Activated CD8-positive, alpha-beta T cell treated with anti-CD3 and anti-CD28 coated beads, Interleukin-2, amount 10 ng/mL, durations not matched to agents 7 days and 5 days (primary cell): ENCODE measurements at regions not wholly inside any gene's neighbourhood (a gene's known extent, or its start where the extent isn't known, plus 50 kb on each side); places are given as distances from the start of the nearest gene placed in this dataset.
"Not testable (repeated sequence)": the region's sequence is repeated elsewhere in the genome, so short reads cannot be mapped to it uniquely, and the experiment has no call there.

Experiments
- ATAC-seq: fragments of 150-1000 bp; cut with Tn5 transposase; one replicate; pipeline ENCODE4 v1.10.0; 2021; ENCODE audit warnings: moderate library complexity
- CTCF ChIA-PET: fragments of 350-600 bp; sonication (Branson Sonifier 250); formaldehyde crosslinking; loops from one replicate; lab custom pipeline; 2021; ENCODE audit warnings: antibody characterized with exemption; lab: Charles Lee
- POLR2A ChIA-PET: fragments of 350-600 bp; sonication (Branson Sonifier 250); formaldehyde crosslinking; loops from one replicate; lab custom pipeline; 2021; ENCODE audit warnings: antibody characterized with exemption; lab: Charles Lee
- DNase-seq: peaks from one replicate; pipeline ENCODE4 v3.0.0-alpha.2; 2020
- H3K27ac Mint-ChIP-seq: one replicate; pipeline ENCODE4 v1.8.0; 2021; ENCODE audit warnings: mild to moderate bottlenecking, mixed read lengths
- H3K27me3 Mint-ChIP-seq: one replicate; pipeline ENCODE4 v1.8.0; 2021; ENCODE audit warnings: low read depth, mixed read lengths
- H3K36me3 Mint-ChIP-seq: one replicate; pipeline ENCODE4 v1.8.0; 2021; ENCODE audit warnings: low read depth, mixed read lengths
- H3K4me1 Mint-ChIP-seq: one replicate; pipeline ENCODE4 v1.8.0; 2021; ENCODE audit warnings: low read depth, mixed read lengths
- H3K4me3 Mint-ChIP-seq: one replicate; pipeline ENCODE4 v1.8.0; 2021; ENCODE audit warnings: mild to moderate bottlenecking, mixed read lengths
- H3K9me3 Mint-ChIP-seq: one replicate; pipeline ENCODE4 v1.8.0; 2022; ENCODE audit warnings: mixed read lengths; ENCODE audit not compliant: insufficient read depth

- H3K36me3 Mint-ChIP-seq, CTCF ChIA-PET: not testable (repeated sequence)
- peaks cover 30% of the 10 kb centered on the region for H3K27me3 Mint-ChIP-seq
Measured at GRCh38 chr1:244334842-244335241, 116.9 kb downstream of the ADSS2 start.

GRCh38 chr1:244335456-244335855 is 116.3 kb downstream of the ADSS2 start:
- ChIA-PET POLR2A (no interaction called here), CTCF (no interaction called here)
- Mint-ChIP-seq H3K27me3 (peaks cover 28% of the 10 kb centered on the region), H3K27ac (no peak overlapping the region), H3K4me1 (peaks cover 29% of the 10 kb centered on the region), H3K9me3 (no peaks in the 10 kb centered on the region), H3K4me3 (no peak overlapping the region), H3K36me3 (no peaks in the 10 kb centered on the region)
- no peak for ATAC-seq
- no peak for DNase-seq

More at GRCh38 chr1:244334842-244335241, 116.9 kb downstream of the ADSS2 start:
- ATAC-seq, H3K27ac Mint-ChIP-seq, H3K4me3 Mint-ChIP-seq, DNase-seq, POLR2A ChIA-PET, H3K9me3 Mint-ChIP-seq: not testable (repeated sequence)
- H3K4me1 Mint-ChIP-seq = peaks cover 25% of the 10 kb centered on the region

- H3K9me3 Mint-ChIP-seq = no peaks in the 10 kb centered on the region
- ChIA-PET CTCF (interaction anchor here (2.1 kb wide), 1 partner anchor 11 kb away, joined by 10 read pairs; no protein-coding TSS in a partner anchor), POLR2A (no interaction called here)
- no peak overlapping the region for H3K4me3 Mint-ChIP-seq
- H3K4me1 Mint-ChIP-seq = peaks cover 34% of the 10 kb centered on the region
- ATAC-seq = no peak
- H3K27ac Mint-ChIP-seq = no peak overlapping the region
- no peaks in the 10 kb centered on the region for H3K36me3 Mint-ChIP-seq
- peaks cover 23% of the 10 kb centered on the region for H3K27me3 Mint-ChIP-seq
- DNase-seq = no peak
Measured at GRCh38 chr1:244336232-244336899, 115.3 kb downstream of the ADSS2 start.

- DNase-seq (no peak), ATAC-seq (no peak)
- POLR2A ChIA-PET = interaction anchor here (1.3 kb wide), 1 partner anchor 113 kb away, joined by 4 read pairs; no protein-coding TSS in a partner anchor
- no peaks in the 10 kb centered on the region for H3K9me3 Mint-ChIP-seq
- H3K4me3 Mint-ChIP-seq = no peak overlapping the region
- H3K27me3 Mint-ChIP-seq = peaks cover 20% of the 10 kb centered on the region
- H3K36me3 Mint-ChIP-seq = no peaks in the 10 kb centered on the region
- CTCF ChIA-PET = interaction anchor here (2.1 kb wide), 1 partner anchor 12 kb away, joined by 10 read pairs; no protein-coding TSS in a partner anchor
- H3K27ac Mint-ChIP-seq = no peak overlapping the region
- H3K4me1 Mint-ChIP-seq = peaks cover 40% of the 10 kb centered on the region
Measured at GRCh38 chr1:244337839-244338238, 113.9 kb downstream of the ADSS2 start.

GRCh38 chr1:244339073-244339692 is 112.5 kb downstream of the ADSS2 start:
- no peak overlapping the region for H3K4me3 Mint-ChIP-seq
- no peaks in the 10 kb centered on the region for H3K36me3 Mint-ChIP-seq
- CTCF ChIA-PET = interaction anchor here (0.9 to 1.2 kb wide), 3 partner anchors 13 to 590 kb away, joined by 3 to 4 read pairs (median 3); no protein-coding TSS in a partner anchor
- peak overlapping the region; percentile 23 for H3K27ac Mint-ChIP-seq
- ATAC-seq = peak; percentile 74
- peaks cover 7% of the 10 kb centered on the region for H3K27me3 Mint-ChIP-seq
- H3K9me3 Mint-ChIP-seq = no peaks in the 10 kb centered on the region
- POLR2A ChIA-PET = interaction anchor here (1.0 to 1.3 kb wide), 2 partner anchors 13 to 112 kb away, joined by 3 to 4 read pairs; no protein-coding TSS in a partner anchor
- DNase-seq = peak; percentile 37
- H3K4me1 Mint-ChIP-seq = peaks cover 41% of the 10 kb centered on the region

- Mint-ChIP-seq H3K4me3 (no peak overlapping the region), H3K4me1 (peaks cover 41% of the 10 kb centered on the region), H3K27ac (peak overlapping the region; percentile 23), H3K36me3 (no peaks in the 10 kb centered on the region), H3K9me3 (no peaks in the 10 kb centered on the region), H3K27me3 (peaks cover 2% of the 10 kb centered on the region)
- CTCF ChIA-PET = interaction anchor here (0.9 to 1.2 kb wide), 3 partner anchors 14 to 591 kb away, joined by 3 to 4 read pairs (median 3); no protein-coding TSS in a partner anchor
- ATAC-seq (no peak), DNase-seq (no peak)
- POLR2A ChIA-PET = interaction anchor here (1.0 kb wide), 1 partner anchor 14 kb away, joined by 3 read pairs; no protein-coding TSS in a partner anchor
Measured at GRCh38 chr1:244339776-244340175, 111.9 kb downstream of the ADSS2 start.

GRCh38 chr1:244340396-244340795 is 111.3 kb downstream of the ADSS2 start:
- Mint-ChIP-seq H3K4me1 (peaks cover 41% of the 10 kb centered on the region), H3K9me3 (no peaks in the 10 kb centered on the region), H3K27ac (no peak overlapping the region), H3K4me3 (no peak overlapping the region), H3K36me3 (no peaks in the 10 kb centered on the region), H3K27me3 (no peaks in the 10 kb centered on the region)
- DNase-seq = no peak
- no peak for ATAC-seq
- POLR2A ChIA-PET = interaction anchor here (1.4 kb wide), 1 partner anchor 16 kb away, joined by 4 read pairs; no protein-coding TSS in a partner anchor
- CTCF ChIA-PET = interaction anchor here (1.2 kb wide), 1 partner anchor 591 kb away, joined by 3 read pairs; no protein-coding TSS in a partner anchor

- POLR2A ChIA-PET = interaction anchor here (0.7 to 1.4 kb wide), 2 partner anchors 16 to 18 kb away, joined by 3 to 4 read pairs; no protein-coding TSS in a partner anchor
- CTCF ChIA-PET = no interaction called here
- Mint-ChIP-seq H3K27me3 (peaks cover 3% of the 10 kb centered on the region), H3K27ac (no peak overlapping the region), H3K4me3 (no peak overlapping the region), H3K9me3 (no peaks in the 10 kb centered on the region), H3K36me3 (no peaks in the 10 kb centered on the region), H3K4me1 (peaks cover 41% of the 10 kb centered on the region)
- ATAC-seq (peak; percentile 59), DNase-seq (peak; percentile 45)
Measured at GRCh38 chr1:244341455-244342450, 110.0 kb downstream of the ADSS2 start.

- ATAC-seq (no peak), DNase-seq (no peak)
- peaks cover 30% of the 10 kb centered on the region for H3K4me1 Mint-ChIP-seq
- no peak overlapping the region for H3K27ac Mint-ChIP-seq
- POLR2A ChIA-PET = no interaction called here
- H3K27me3 Mint-ChIP-seq = peaks cover 4% of the 10 kb centered on the region
- no peaks in the 10 kb centered on the region for H3K9me3 Mint-ChIP-seq
- CTCF ChIA-PET = no interaction called here
- H3K4me3 Mint-ChIP-seq = no peak overlapping the region
- no peaks in the 10 kb centered on the region for H3K36me3 Mint-ChIP-seq
Measured at GRCh38 chr1:244344001-244344400, 107.7 kb downstream of the ADSS2 start.

- Mint-ChIP-seq H3K4me3 (no peak overlapping the region), H3K4me1 (peaks cover 12% of the 10 kb centered on the region), H3K9me3 (no peaks in the 10 kb centered on the region), H3K36me3 (no peaks in the 10 kb centered on the region), H3K27me3 (peaks cover 8% of the 10 kb centered on the region), H3K27ac (no peak overlapping the region)
- ATAC-seq = no peak
- no peak for DNase-seq
- POLR2A ChIA-PET = no interaction called here
- CTCF ChIA-PET = no interaction called here
Measured at GRCh38 chr1:244346972-244347618, 104.6 kb downstream of the ADSS2 start.

- Mint-ChIP-seq H3K4me1 (peaks cover 10% of the 10 kb centered on the region), H3K36me3 (no peaks in the 10 kb centered on the region), H3K9me3 (no peaks in the 10 kb centered on the region), H3K27me3 (peaks cover 11% of the 10 kb centered on the region), H3K27ac (no peak overlapping the region), H3K4me3 (no peak overlapping the region)
- no peak for ATAC-seq
- ChIA-PET POLR2A (no interaction called here), CTCF (no interaction called here)
- no peak for DNase-seq
Measured at GRCh38 chr1:244347942-244348341, 103.8 kb downstream of the ADSS2 start.
